ENCODE measurements at regions not wholly inside any gene's neighbourhood (a gene's known extent, or its start where the extent isn't known, plus 50 kb on each side); places are given as distances from the start of the nearest gene placed in this dataset.

DNA sequence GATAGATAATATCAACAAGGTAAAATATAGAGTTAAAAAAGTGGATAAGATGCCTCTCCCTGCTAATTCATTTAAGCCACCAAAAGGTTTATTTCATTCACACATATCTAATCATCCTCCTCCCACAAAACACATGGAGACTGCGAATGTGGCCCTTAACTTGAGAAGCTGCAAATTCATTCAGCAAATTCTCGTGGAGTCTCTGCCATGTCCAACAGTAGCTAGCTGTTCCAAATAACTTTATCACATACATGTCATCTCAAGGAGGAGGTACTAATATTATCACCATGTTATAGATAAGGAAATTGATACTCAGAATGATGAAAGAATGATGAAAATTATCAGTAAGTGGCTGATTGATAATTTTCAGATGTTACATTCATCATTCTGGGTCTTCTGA lies 950.2 kb downstream of the CDH11 start:
- 81% methylated on average over 2 of the region's 2 CpGs for WGBS

GRCh38 chr16:64168371-64168770 lies 953.5 kb downstream of the CDH11 start:
- Histone ChIP-seq H3K4me1 (replicated peaks) (no peaks in the 10 kb centered on the region), H3K9me3 (no peaks in the 10 kb centered on the region), H3K27ac (no peak overlapping the region), H3K36me3 (no peaks in the 10 kb centered on the region), H3K4me3 (no peak overlapping the region), H3K27me3 (replicated peaks; ENCODE audit: insufficient read depth) (no peaks in the 10 kb centered on the region)
- WGBS = 74% methylated on average over 1 of the region's 1 CpG
- intact Hi-C loops (cut with DNase I) = no loop called here
- no peak for DNase-seq (ENCODE audit: low spot score)
- TF ChIP-seq, protein P1, sequence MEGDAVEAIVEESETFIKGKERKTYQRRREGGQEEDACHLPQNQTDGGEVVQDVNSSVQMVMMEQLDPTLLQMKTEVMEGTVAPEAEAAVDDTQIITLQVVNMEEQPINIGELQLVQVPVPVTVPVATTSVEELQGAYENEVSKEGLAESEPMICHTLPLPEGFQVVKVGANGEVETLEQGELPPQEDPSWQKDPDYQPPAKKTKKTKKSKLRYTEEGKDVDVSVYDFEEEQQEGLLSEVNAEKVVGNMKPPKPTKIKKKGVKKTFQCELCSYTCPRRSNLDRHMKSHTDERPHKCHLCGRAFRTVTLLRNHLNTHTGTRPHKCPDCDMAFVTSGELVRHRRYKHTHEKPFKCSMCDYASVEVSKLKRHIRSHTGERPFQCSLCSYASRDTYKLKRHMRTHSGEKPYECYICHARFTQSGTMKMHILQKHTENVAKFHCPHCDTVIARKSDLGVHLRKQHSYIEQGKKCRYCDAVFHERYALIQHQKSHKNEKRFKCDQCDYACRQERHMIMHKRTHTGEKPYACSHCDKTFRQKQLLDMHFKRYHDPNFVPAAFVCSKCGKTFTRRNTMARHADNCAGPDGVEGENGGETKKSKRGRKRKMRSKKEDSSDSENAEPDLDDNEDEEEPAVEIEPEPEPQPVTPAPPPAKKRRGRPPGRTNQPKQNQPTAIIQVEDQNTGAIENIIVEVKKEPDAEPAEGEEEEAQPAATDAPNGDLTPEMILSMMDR (IDR thresholded peaks at IDR 0.05) = no peak
- TF ChIP-seq POLR2A (IDR thresholded peaks at IDR 0.05) (no peak), POLR2AphosphoS5 (IDR thresholded peaks at IDR 0.05) (no peak)

More for the DNA sequence above, 950.2 kb downstream of the CDH11 start:
- intact Hi-C loops (cut with DNase I) = no loop called here
- Histone ChIP-seq H3K9me3 (no peaks in the 10 kb centered on the region), H3K4me1 (replicated peaks) (no peaks in the 10 kb centered on the region), H3K27me3 (replicated peaks; ENCODE audit: insufficient read depth) (no peaks in the 10 kb centered on the region), H3K27ac (no peak overlapping the region), H3K4me3 (no peak overlapping the region), H3K36me3 (no peaks in the 10 kb centered on the region)
- DNase-seq (ENCODE audit: low spot score) = no peak
- TF ChIP-seq POLR2AphosphoS5 (IDR thresholded peaks at IDR 0.05) = no peak
- TF ChIP-seq, protein P1 (IDR thresholded peaks at IDR 0.05) = no peak
- no peak for TF ChIP-seq POLR2A (IDR thresholded peaks at IDR 0.05)

DNA sequence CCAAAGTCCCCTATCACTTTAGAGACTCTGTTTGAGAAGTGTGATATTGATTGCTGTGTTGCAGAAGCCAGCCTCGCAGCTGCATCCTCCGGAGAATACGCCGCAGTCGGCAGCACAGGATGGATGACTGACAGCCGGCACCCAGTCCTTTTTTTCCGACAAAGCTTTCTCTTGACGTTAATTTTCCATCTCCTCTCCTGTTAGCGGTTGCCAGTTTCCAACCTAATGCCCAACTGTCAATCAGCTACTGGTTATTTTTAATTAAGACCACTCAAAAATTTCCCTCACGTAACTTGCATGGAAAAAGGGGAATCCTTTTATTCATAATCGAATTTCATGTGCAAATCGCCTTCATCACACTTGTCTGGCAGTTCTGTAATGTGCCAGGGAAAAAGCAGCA lies 953.9 kb downstream of the CDH11 start:
- Histone ChIP-seq H3K4me1 (replicated peaks) (no peaks in the 10 kb centered on the region), H3K4me3 (no peak overlapping the region), H3K27ac (no peak overlapping the region), H3K27me3 (replicated peaks; ENCODE audit: insufficient read depth) (no peaks in the 10 kb centered on the region), H3K9me3 (no peaks in the 10 kb centered on the region), H3K36me3 (no peaks in the 10 kb centered on the region)
- DNase-seq (ENCODE audit: low spot score) = no peak
- intact Hi-C loops (cut with DNase I) = no loop called here
- 88% methylated on average over 12 of the region's 12 CpGs for WGBS
- TF ChIP-seq POLR2A (IDR thresholded peaks at IDR 0.05) (no peak), POLR2AphosphoS5 (IDR thresholded peaks at IDR 0.05) (no peak)
- TF ChIP-seq, protein P1 (IDR thresholded peaks at IDR 0.05) = no peak

DNA sequence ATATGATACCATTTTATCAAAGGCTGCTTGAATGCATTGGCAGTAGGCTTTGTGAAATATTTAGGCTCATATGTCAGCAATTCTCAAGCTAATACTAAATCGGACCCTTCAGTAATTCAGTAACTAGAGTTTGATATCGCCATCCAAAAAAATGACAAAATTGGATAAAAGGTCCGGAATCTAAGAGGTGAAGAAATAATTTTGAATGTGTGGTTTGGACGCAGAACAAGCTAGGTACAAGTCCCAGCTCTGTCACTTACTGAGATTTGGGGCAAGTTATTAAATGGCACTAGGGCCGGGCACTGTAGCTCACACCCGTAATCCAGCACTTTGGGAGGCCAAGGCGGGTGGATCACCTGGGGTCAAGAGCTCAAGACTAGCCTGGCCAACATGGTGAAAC lies 956.5 kb downstream of the CDH11 start:
- Histone ChIP-seq H3K9me3 (no peaks in the 10 kb centered on the region), H3K4me1 (replicated peaks) (no peaks in the 10 kb centered on the region), H3K27me3 (replicated peaks; ENCODE audit: insufficient read depth) (no peaks in the 10 kb centered on the region), H3K36me3 (no peaks in the 10 kb centered on the region), H3K4me3 (no peak overlapping the region), H3K27ac (no peak overlapping the region)
- TF ChIP-seq, protein P1 (IDR thresholded peaks at IDR 0.05) = no peak
- TF ChIP-seq POLR2A (IDR thresholded peaks at IDR 0.05) = no peak
- TF ChIP-seq POLR2AphosphoS5 (IDR thresholded peaks at IDR 0.05) = no peak
- no peak for DNase-seq (ENCODE audit: low spot score)
- intact Hi-C loops (cut with DNase I) = no loop called here
- 69% methylated on average over 7 of the region's 7 CpGs for WGBS

DNA sequence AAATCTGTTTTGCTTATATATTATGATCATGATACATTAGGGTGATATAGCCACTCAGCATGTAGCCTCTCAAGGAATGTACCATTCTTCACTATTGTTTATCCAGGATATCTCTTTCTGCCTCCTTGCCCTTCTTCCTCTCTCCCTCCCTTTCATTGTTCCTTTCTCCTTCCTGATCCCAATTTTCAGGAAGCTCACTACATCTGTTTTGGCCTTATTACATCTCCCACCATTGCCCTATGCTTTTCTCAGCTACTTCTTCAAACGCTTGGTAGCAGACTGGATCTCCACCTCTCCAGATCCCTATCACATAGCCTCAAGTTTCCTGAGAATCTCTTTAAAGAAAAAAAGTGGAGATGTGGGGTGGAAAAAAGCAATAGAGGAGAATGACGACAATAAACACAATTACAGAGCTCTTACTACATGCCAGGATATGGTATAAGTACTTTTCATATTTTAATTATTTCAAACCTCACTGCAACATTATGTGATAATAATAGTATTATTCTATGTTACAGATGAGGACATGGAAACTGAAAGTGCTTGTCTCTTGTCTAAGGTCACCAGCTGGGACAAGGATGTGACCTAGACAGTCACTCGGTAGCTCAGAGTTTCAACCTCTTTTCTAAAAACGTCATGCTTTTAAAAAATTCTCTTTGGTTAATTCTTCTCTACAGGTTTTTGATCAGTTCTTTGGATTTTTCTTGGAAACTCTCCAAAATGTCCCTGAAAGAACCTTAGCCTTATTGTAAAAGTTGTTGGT lies 959.1 kb downstream of the CDH11 start:
- no peaks in the 10 kb centered on the region for H3K36me3 ChIP-seq
- H3K4me3 ChIP-seq = no peak overlapping the region
- H3K4me1 ChIP-seq (replicated peaks) = no peaks in the 10 kb centered on the region
- no peak overlapping the region for H3K27ac ChIP-seq
- 78% methylated on average over 4 of the region's 4 CpGs for WGBS
- no peaks in the 10 kb centered on the region for H3K27me3 ChIP-seq (replicated peaks; ENCODE audit: insufficient read depth)
- DNase-seq (ENCODE audit: low spot score) = no peak
- no peaks in the 10 kb centered on the region for H3K9me3 ChIP-seq
- intact Hi-C loops (cut with DNase I) = no loop called here
- TF ChIP-seq, protein P1 (IDR thresholded peaks at IDR 0.05) = no peak
- TF ChIP-seq POLR2AphosphoS5 (IDR thresholded peaks at IDR 0.05) = no peak

Measured in prostate gland (tissue), 2 donors.